Adrenal gland (tissue), 9 donors: ENCODE measurements at regions not wholly inside any gene's neighbourhood (a gene's known extent, or its start where the extent isn't known, plus 50 kb on each side); places are given as distances from the start of the nearest gene placed in this dataset.

ENCODE experiments used
- DNase-seq, 7 donors: peaks; one replicate each; pipeline ENCODE4 v3.0.0-alpha.2; 2019 to 2020
- H3K27ac ChIP-seq, 5 donors: fragments of 200-600 bp; sonication (generic) in 4 of 5; 1 replicate in 3 of 5; 2 replicates in 2 of 5; pipeline versions ENCODE4 v1.5.1 to v1.8.0; 2016 to 2020; ENCODE audit warnings: mild to moderate bottlenecking in 1 of 5
- H3K27me3 ChIP-seq: fragments of 200-600 bp; 2 replicates; pipeline ENCODE4 v1.8.0; 2021
- H3K36me3 ChIP-seq, 2 donors: fragments of 200-600 bp; replicated peaks in 1 of 2; 1 replicate in 1 of 2; 2 replicates in 1 of 2; pipeline versions ENCODE4 v1.5.1 to v1.8.0; 2018 to 2022
- H3K4me1 ChIP-seq, 2 donors: fragments of 200-600 bp; replicated peaks in 1 of 2; 1 replicate in 1 of 2; 2 replicates in 1 of 2; pipeline versions ENCODE4 v1.5.1 to v1.8.0; 2018 to 2021
- H3K4me3 ChIP-seq, 4 donors: fragments of 200-600 bp; sonication (generic) in 3 of 4; one replicate each; pipeline ENCODE4 v1.5.1; 2016 to 2018
- H3K9me3 ChIP-seq, 3 donors: fragments of 200-600 bp; sonication (generic) in 1 of 3; replicated peaks in 1 of 3; 1 replicate in 2 of 3; 2 replicates in 1 of 3; pipeline versions ENCODE4 v1.5.1 to v1.8.0; 2016 to 2021
- POLR2A ChIP-seq, 2 donors: fragments of 450-650 bp; IDR thresholded peaks; one replicate each; pipeline ENCODE4 v1.6.1; 2017; ENCODE audit warnings: antibody characterized with exemption in 2 of 2, mild to moderate bottlenecking in 2 of 2, moderate library complexity in 1 of 2
- whole genome bisulfite sequencing, 4 donors: extraction: QIAGEN DNeasy Blood & Tissue Kit in 2 of 4; methylation state at CpG; one replicate each; pipeline versions ENCODE4 v1.1.5 to v1.1.7; 2013 to 2017; 5-methylcytosine and 5-hydroxymethylcytosine counted together
- intact Hi-C, 2 donors: fragments of 100-400 bp; cut with DNase I; formaldehyde crosslinking; loops; one replicate each; pipeline versions ENCODE4 v1.14.1 to v1.15.0; 2022 to 2023
- TF ChIP-seq, protein P1 (sequence below), 6 experiments: fragments of 450-650 bp in 4 of 6; fragments of 200-600 bp in 2 of 6; sonication (generic) in 1 of 6; IDR thresholded peaks; 1 replicate in 5 of 6; 2 replicates in 1 of 6; pipeline versions ENCODE4 v1.5.1 to v1.8.0; 2016 to 2021; ENCODE audit warnings: antibody characterized with exemption in 6 of 6, mild to moderate bottlenecking in 2 of 6, moderate library complexity in 1 of 6
- donor health status: healthy with polysubstance abuse.
- donor health status: Bipolar disorder and iron deficiency.
- donor health status: DM: yes; HTN: yes; CAD: no.
- donor health status: DM: no; HTN: no; CAD: no.
- donor health status: DM: no; HTN: no; CAD: no.

DNA sequence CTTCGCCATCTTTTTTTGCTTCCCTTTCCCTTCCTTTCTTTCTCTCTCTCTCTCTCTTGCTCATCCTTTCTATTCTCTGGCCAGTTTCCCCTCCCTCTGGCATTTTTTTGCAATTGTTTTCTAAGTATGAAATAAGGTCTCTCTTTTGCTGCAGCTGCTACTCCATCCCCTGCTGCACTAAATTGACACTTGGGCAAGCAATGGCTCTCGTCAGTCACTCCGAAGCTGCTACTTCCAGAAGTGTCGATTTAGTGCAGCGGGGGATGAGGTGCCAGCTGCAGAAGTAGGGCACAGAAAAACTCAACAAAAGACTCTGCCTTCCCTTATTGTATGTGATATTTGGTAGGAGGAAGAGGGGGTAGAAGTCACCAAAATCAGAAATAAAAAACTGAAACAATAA, 642.3 kb downstream of the RWDD3 start:
- DNase-seq: no peak
- Histone ChIP-seq H3K9me3 (no peaks in the 10 kb centered on the region), H3K27ac (no peak overlapping the region), H3K36me3 (no peaks in the 10 kb centered on the region), H3K27me3 (no peaks in the 10 kb centered on the region), H3K4me3 (no peak overlapping the region), H3K4me1 (no peaks in the 10 kb centered on the region)
- TF ChIP-seq, protein P1, sequence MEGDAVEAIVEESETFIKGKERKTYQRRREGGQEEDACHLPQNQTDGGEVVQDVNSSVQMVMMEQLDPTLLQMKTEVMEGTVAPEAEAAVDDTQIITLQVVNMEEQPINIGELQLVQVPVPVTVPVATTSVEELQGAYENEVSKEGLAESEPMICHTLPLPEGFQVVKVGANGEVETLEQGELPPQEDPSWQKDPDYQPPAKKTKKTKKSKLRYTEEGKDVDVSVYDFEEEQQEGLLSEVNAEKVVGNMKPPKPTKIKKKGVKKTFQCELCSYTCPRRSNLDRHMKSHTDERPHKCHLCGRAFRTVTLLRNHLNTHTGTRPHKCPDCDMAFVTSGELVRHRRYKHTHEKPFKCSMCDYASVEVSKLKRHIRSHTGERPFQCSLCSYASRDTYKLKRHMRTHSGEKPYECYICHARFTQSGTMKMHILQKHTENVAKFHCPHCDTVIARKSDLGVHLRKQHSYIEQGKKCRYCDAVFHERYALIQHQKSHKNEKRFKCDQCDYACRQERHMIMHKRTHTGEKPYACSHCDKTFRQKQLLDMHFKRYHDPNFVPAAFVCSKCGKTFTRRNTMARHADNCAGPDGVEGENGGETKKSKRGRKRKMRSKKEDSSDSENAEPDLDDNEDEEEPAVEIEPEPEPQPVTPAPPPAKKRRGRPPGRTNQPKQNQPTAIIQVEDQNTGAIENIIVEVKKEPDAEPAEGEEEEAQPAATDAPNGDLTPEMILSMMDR (IDR thresholded peaks at IDR 0.05): no peak
- no peak for TF ChIP-seq POLR2A (IDR thresholded peaks at IDR 0.05)
- WGBS, 4 donors: 60 to 66% (median 63%) methylated on average over 5 of the region's 5 CpGs
- intact Hi-C loops: no loop called here

DNA sequence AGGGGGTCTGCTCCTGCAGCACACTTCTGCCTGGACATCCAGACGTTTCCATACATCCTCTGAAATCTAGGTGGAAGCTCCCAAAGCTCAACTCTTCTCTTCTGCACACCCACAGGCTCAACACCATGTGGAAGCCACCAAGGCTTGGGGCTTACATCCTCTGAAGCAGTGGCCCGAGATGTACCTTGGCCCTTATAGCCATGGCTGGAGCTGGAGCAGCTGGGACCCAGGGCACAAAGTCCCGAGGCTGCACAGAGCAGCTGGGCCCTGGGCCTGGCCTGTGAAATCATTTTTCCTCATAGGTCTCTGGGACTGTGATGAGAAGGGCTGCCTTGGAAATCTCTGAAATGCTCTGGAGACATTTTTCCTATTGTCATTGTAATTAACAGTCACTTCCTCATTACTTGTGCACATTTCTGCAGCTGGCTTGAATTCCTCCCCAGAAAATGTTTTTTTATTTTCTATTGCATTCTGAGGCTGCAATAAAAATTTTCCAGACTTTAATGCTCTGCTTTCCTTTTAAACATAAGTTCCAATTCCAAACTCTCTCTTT, 645.6 kb downstream of the RWDD3 start:
- whole genome bisulfite sequencing, 4 donors: 50 to 75% (median 59%) methylated on average over 1 to 3 of the region's 3 CpGs
- Histone ChIP-seq H3K9me3 (no peaks in the 10 kb centered on the region), H3K4me1 (no peaks in the 10 kb centered on the region), H3K27ac (no peak overlapping the region), H3K4me3 (no peak overlapping the region), H3K27me3 (no peaks in the 10 kb centered on the region), H3K36me3 (no peaks in the 10 kb centered on the region)
- no peak for DNase-seq
- intact Hi-C loops: no loop called here
- no peak for TF ChIP-seq POLR2A (IDR thresholded peaks at IDR 0.05)
- TF ChIP-seq, protein P1 (IDR thresholded peaks at IDR 0.05): no peak

DNA sequence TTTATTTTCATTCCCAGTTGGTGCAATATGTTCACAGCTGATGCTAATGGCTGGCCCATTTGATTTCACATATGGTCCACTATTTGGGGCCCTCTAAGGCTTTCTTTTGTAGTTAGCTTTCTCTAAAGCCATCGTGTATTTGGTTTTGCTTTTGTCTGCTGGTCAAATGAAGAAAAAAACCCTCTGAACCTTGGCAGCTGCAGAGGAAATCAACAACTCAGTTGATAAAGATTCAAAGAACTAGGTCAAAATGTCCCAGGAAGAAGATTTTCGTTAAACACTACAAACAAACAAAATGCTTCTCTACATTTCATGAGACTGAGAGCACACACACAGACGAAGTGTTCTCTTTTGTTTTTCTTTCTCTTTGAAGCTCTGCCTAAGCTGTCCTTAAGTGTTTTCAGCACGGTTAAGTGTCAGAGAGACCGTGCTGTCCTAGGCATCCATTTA, 655.0 kb downstream of the RWDD3 start:
- no peaks in the 10 kb centered on the region for H3K9me3 ChIP-seq
- intact Hi-C loops: no loop called here
- no peak overlapping the region for H3K27ac ChIP-seq
- DNase-seq: no peak
- 10 to 13% (median 12%) methylated on average over 5 of the region's 5 CpGs for WGBS, 4 donors
- H3K36me3 ChIP-seq: no peaks in the 10 kb centered on the region
- H3K4me3 ChIP-seq: peak overlapping the region in 1 of 4 donors; percentile 39
- H3K4me1 ChIP-seq: no peaks in the 10 kb centered on the region
- TF ChIP-seq, protein P1 (IDR thresholded peaks at IDR 0.05): no peak
- TF ChIP-seq POLR2A (IDR thresholded peaks at IDR 0.05): no peak
- H3K27me3 ChIP-seq: no peaks in the 10 kb centered on the region

DNA sequence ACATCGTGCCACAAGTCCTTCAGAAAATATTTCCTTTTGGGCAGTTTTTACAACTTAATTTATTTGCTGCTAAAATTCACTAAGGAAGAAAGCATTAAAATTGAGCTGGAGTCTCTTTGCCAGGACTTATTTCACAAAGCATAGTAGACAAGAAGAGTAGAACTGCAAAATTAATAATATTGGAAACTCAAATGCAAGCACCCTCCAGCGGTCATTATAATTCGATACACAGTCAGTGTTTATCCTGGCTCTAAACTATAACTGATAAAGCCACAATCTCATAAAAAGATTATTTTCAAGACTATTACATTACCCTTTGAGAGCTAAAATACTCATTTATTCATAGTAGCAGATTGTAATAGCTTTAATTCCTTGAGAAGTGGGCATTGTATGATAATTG, 655.4 kb downstream of the RWDD3 start:
- DNase-seq: no peak
- Histone ChIP-seq H3K27ac (no peak overlapping the region), H3K27me3 (no peaks in the 10 kb centered on the region), H3K4me3 (peak overlapping the region in 1 of 4 donors; percentile 39), H3K9me3 (no peaks in the 10 kb centered on the region), H3K4me1 (no peaks in the 10 kb centered on the region), H3K36me3 (no peaks in the 10 kb centered on the region)
- TF ChIP-seq POLR2A (IDR thresholded peaks at IDR 0.05): no peak
- TF ChIP-seq, protein P1 (IDR thresholded peaks at IDR 0.05): no peak
- 28 to 44% (median 35%) methylated on average over 3 of the region's 3 CpGs for WGBS, 4 donors
- intact Hi-C loops: no loop called here
